GM18867 (cell line): ENCODE measurements at regions not wholly inside any gene's neighbourhood (a gene's known extent, or its start where the extent isn't known, plus 50 kb on each side); places are given as distances from the start of the nearest gene placed in this dataset.

Experiments
- ATAC-seq: cut with Tn5 transposase; IDR thresholded peaks from one replicate; pipeline ENCODE4 v1.9.1; 2021; ENCODE audit warnings: mild to moderate bottlenecking, moderate library complexity; ENCODE audit not compliant: unreplicated experiment

GRCh38 chr13:31081316-31081715, 80.4 kb downstream of the HSPH1 start:
- peak; percentile 74 for ATAC-seq

DNA sequence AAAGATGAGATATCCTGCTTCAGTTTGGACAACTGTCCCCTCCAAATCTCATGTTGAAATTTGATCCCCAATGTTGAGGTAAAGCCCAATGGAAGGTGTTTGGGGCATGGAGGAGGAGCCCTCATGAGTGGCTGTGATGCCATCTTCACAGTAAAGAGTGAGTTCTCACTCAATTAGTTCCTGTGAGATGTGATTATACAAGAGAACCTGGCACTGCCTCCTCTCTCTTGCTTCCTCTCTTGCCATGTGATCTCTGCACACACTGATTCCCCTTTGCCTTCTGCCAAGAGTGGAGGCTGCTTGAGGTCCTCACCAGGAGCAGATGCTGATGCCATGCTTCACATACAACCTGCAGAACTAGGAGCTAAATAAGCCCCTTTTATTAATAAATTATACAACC, 86.9 kb downstream of the HSPH1 start:
- ATAC-seq: peak; percentile 22

DNA sequence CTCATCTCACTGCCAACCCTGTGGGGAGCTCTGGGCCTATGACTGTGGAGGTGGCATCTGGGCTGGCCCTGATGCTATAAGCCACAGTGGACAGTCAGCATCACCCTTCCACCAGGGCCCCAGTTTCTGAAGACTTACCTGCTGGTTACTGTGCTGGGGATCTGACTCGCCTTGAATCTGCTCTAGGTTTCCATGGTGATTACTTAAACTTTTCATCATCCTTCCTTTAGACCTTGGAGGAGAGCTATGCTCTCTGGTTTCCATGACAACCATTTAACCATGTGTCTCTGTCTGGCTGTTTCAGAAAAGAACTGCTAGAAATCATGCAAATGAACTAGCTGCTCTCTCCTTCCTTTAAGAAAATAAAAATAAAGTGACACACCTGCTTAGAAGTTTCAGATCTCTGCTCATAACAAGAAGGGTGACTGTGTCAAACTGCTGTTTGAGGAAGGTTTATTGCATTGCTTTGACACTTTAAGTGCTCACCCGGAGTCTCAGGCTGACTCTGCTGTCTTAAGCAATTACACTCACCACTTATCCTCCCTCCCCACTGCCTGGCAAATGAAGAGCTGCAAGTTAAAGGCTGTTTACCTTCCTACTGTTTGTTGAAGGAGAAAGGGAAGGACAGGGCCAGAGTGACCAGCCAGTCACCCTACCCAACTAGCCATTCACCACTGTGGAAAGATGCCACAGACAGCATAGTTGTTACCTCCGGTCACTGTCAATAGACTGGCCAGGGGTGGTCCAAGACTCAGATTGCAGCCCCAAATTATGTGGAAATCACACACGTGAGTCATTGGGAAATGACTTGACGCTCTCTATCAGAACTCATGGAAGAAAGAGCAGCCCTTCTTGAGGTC, 87.6 kb downstream of the HSPH1 start:
- ATAC-seq: peak; percentile 92

GRCh38 chr13:31072041-31072440, 89.7 kb downstream of the HSPH1 start:
- ATAC-seq: no peak

DNA sequence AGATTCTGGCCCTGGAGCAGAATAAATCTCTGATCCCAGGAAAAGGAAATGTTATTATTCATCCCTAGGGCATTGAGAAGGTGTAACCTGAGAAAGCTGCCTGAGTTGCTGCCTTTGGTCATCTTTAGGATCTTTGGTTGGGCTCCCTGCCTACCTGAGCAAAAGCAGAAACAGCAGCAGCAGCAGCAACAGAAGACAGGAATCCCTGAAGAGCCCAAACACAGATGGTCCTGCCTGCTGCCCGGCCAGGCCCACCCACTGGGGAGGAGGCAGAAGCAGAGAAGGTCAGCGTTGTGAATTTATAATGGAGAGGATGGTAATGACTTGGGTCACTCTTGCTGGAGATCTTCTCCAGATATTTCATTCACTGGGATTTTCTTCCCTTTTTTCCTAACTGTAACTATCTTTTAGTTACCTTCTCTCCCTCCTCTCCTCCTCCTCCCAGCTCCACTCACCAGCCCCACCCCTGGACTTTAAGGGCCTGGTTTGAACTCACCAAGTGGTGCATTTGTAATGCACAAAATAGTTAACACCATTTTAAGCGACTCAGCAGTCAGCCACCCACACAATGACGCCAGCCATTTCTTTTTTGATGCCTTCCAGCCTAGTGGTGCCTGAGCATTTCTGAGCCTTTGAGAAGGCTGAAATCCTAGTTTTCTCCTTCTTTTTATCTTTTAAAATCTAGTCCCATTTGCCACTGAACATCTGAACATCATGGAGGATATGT, 91.7 kb downstream of the HSPH1 start:
- no peak for ATAC-seq

GRCh38 chr13:31068119-31068423, 93.6 kb downstream of the HSPH1 start:
- ATAC-seq: no peak

DNA sequence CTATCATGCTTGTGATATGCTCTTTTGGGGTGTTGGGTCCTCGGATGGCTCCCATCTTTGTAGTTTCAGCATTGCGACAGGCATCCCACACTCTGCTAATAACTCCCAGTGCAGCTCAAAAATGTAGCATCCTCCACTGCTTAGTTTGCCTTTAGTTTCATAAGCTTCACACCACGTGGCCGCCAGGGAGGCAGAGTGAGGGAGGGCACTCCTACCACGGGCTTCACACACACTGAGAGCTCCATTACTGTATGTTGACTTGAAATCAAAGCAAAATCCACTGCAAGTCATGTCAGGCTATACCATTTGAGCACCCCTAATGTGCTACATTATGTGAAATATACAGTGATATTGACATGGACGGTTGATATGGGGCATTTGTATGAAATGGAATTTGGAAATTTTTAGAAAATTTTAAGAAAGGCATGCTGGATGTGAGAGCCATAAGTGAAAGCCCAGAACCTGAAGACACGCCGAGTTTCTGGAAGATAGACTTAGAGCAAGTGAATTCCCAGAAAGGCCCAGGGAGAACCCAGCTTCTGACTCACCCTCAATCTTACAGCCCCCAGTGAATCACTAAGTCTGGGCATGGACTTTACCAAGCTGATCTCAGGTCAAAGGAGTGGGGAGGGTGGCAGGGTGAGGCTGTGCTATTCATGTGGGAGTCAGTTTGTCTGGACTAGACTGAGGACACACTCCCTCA, 94.1 kb downstream of the HSPH1 start:
- no peak for ATAC-seq

GRCh38 chr13:31064636-31065035, 97.1 kb downstream of the HSPH1 start:
- ATAC-seq: no peak

GRCh38 chr13:31063772-31064171, 97.9 kb downstream of the HSPH1 start:
- no peak for ATAC-seq

DNA sequence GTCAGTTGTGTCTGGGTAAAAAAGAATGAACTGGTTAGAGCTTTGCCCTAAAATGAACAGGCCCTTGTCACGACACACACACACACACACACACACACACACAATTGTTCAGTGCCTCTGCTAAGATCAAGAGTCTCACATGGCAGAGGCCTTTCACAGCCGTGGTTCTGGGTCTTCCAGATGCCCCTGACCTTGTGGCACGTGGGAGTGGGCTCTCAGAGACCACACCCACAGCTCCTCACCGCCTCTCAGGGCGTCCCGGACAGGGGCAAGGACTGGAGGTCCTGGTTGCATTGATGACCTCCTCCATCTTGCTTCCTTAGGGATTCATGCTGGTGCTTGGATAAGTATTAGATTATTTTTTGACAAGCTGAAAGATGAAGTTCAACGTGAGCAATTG, 101.0 kb downstream of the HSPH1 start:
- ATAC-seq: no peak

- no peak for ATAC-seq
Measured at GRCh38 chr13:31060220-31060619, 101.5 kb downstream of the HSPH1 start.

GRCh38 chr13:31057403-31058033, 104.2 kb downstream of the HSPH1 start:
- no peak for ATAC-seq

- ATAC-seq: no peak
Measured at GRCh38 chr13:31056644-31057271, 104.9 kb downstream of the HSPH1 start.

GRCh38 chr13:31055589-31055988, 106.1 kb downstream of the HSPH1 start:
- ATAC-seq: no peak

GRCh38 chr13:31054632-31055031, 107.1 kb downstream of the HSPH1 start:
- ATAC-seq: no peak

- no peak for ATAC-seq
Measured at GRCh38 chr13:31053896-31054295, 107.8 kb downstream of the HSPH1 start.

- no peak for ATAC-seq
Measured at GRCh38 chr13:31053091-31053490, 108.6 kb downstream of the HSPH1 start.

DNA sequence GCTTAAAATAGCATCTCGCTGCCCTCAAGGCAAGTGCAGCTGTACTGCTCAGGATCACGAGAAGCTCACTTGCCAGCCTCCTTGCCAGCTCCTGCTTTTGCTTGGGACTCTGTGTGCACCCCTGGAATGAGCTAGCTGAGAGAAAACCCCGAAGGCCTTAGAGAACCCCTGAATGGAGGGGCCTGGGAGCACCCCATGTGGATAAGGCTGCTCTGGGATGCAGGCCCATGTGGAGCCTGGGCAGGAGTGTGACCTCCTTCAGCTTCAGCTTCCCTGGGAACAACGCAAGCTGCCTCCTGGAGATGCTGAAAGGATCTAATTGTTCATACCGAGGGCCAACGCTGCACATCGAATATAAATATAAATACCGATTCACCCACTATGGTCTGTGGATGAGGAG, 109.2 kb downstream of the HSPH1 start:
- ATAC-seq: no peak

GRCh38 chr13:31051999-31052398, 109.7 kb downstream of the HSPH1 start:
- no peak for ATAC-seq

GRCh38 chr13:31050486-31051400, 111.0 kb downstream of the HSPH1 start:
- ATAC-seq: no peak
